ENCODE measurements at regions not wholly inside any gene's neighbourhood (a gene's known extent, or its start where the extent isn't known, plus 50 kb on each side); places are given as distances from the start of the nearest gene placed in this dataset.

DNA sequence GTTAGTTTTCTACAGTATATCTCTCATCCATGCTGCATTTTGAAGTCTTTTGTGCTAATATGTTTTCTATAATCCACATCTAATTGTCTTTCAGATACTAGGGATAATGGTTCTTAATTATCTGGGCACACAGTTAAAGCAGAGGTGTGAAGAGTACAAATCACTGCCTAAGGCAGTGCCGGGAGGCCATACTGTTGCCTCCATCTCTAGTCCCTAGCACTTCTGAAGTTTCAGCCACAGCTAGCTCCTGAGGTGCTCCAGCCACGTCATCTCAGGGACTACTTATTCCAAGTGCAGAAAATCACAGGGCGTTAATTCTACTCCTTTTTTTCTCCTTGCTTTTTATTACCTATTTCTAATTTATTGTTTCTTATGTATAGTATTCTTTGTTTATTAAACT, 760.0 kb upstream of the FAM174A start:
- Histone ChIP-seq H3K9ac (ENCODE audit: extremely low read depth, low read length, poor library complexity, severe bottlenecking) (no peak overlapping the region), H3K36me3 (ENCODE audit: control insufficient read depth, insufficient read depth, low read length) (no peaks in the 10 kb centered on the region), H3K27ac (ENCODE audit: low read depth, low read length) (no peak overlapping the region), H3K4me3 (ENCODE audit: low read length) (no peak overlapping the region), H3K9me3 (ENCODE audit: control insufficient read depth, low read length) (peaks cover 1% of the 10 kb centered on the region), H3K27me3 (ENCODE audit: control insufficient read depth, insufficient read depth, low read length, poor library complexity, severe bottlenecking) (no peaks in the 10 kb centered on the region), H3K4me1 (ENCODE audit: control insufficient read depth, insufficient read depth, low read length) (peaks cover 5% of the 10 kb centered on the region)
- 58 to 100% methylated on average over 1 to 2 of the region's 3 CpGs for WGBS, 2 experiments (ENCODE audit: insufficient coverage in 1 of 2, insufficient read length in 1 of 2)
- Mint-ChIP-seq H3K36me3 (ENCODE audit: low read depth) (no peaks in the 10 kb centered on the region), H3K4me1 (peaks cover 30% of the 10 kb centered on the region), H3K27me3 (ENCODE audit: insufficient read depth) (no peaks in the 10 kb centered on the region), H3K4me3 (no peak overlapping the region), H3K9me3 (no peaks in the 10 kb centered on the region), H3K27ac (no peak overlapping the region)
- DNase-seq = peak; percentile 65
- TF ChIP-seq, protein P1, sequence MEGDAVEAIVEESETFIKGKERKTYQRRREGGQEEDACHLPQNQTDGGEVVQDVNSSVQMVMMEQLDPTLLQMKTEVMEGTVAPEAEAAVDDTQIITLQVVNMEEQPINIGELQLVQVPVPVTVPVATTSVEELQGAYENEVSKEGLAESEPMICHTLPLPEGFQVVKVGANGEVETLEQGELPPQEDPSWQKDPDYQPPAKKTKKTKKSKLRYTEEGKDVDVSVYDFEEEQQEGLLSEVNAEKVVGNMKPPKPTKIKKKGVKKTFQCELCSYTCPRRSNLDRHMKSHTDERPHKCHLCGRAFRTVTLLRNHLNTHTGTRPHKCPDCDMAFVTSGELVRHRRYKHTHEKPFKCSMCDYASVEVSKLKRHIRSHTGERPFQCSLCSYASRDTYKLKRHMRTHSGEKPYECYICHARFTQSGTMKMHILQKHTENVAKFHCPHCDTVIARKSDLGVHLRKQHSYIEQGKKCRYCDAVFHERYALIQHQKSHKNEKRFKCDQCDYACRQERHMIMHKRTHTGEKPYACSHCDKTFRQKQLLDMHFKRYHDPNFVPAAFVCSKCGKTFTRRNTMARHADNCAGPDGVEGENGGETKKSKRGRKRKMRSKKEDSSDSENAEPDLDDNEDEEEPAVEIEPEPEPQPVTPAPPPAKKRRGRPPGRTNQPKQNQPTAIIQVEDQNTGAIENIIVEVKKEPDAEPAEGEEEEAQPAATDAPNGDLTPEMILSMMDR (conservative IDR thresholded peaks at IDR 0.05) = no peak

DNA sequence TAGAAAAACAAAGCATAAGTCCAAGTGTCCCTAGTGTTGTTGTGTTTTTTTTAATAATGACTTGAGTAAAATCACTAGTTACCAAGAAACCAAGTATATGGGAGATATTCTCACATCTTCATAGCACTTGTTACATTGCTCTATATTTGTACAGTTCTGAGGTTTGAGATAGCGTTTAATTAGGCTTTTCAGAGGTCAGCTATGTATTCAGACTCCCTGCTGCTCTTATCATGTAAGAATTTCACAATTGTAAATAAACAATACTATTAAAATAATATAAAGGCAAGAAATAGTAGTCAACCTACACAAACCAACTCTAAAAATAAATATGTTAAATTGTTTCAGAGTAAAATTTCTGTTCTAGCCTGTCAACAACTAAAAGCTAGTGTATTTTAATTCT, 761.9 kb upstream of the FAM174A start:
- H3K4me1 ChIP-seq (ENCODE audit: control insufficient read depth, insufficient read depth, low read length) = peaks cover 5% of the 10 kb centered on the region
- H3K36me3 ChIP-seq (ENCODE audit: control insufficient read depth, insufficient read depth, low read length) = no peaks in the 10 kb centered on the region
- H3K4me3 ChIP-seq (ENCODE audit: low read length) = no peak overlapping the region
- Mint-ChIP-seq H3K4me3 (no peak overlapping the region), H3K36me3 (ENCODE audit: low read depth) (no peaks in the 10 kb centered on the region), H3K27ac (no peak overlapping the region), H3K4me1 (peaks cover 30% of the 10 kb centered on the region), H3K27me3 (ENCODE audit: insufficient read depth) (no peaks in the 10 kb centered on the region), H3K9me3 (no peaks in the 10 kb centered on the region)
- H3K9me3 ChIP-seq (ENCODE audit: control insufficient read depth, low read length) = no peaks in the 10 kb centered on the region
- WGBS, 2 experiments (ENCODE audit: insufficient coverage in 1 of 2, insufficient read length in 1 of 2) = 82% methylated on average over 1 of the region's 1 CpG; no CpG with 5 or more reads in 1 of the 2 experiments
- H3K27me3 ChIP-seq (ENCODE audit: control insufficient read depth, insufficient read depth, low read length, poor library complexity, severe bottlenecking) = no peaks in the 10 kb centered on the region
- DNase-seq = no peak
- H3K9ac ChIP-seq (ENCODE audit: extremely low read depth, low read length, poor library complexity, severe bottlenecking) = no peak overlapping the region
- H3K27ac ChIP-seq (ENCODE audit: low read depth, low read length) = no peak overlapping the region
- TF ChIP-seq, protein P1 (conservative IDR thresholded peaks at IDR 0.05) = no peak

DNA sequence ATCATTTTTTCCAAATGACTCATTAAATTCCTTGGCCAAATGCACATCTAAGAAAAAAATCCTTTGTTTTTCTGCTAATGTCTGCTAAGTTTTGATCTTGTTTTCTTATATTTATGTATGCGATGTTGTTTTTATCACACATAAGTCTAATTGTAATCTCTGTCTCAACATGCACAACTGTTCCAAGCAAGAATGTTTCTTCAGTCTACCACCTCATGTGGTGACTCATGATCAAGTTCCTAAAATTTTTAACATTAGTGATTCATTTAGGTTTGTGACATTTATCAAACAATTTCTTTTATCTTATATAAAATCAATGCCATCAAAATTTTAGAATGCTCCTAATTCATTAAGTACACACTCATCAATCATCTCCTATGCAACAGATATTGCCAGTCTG, 763.9 kb upstream of the FAM174A start:
- Mint-ChIP-seq H3K4me1 (peaks cover 30% of the 10 kb centered on the region), H3K9me3 (no peaks in the 10 kb centered on the region), H3K4me3 (no peak overlapping the region), H3K36me3 (ENCODE audit: low read depth) (no peaks in the 10 kb centered on the region), H3K27ac (no peak overlapping the region), H3K27me3 (ENCODE audit: insufficient read depth) (no peaks in the 10 kb centered on the region)
- Histone ChIP-seq H3K36me3 (ENCODE audit: control insufficient read depth, insufficient read depth, low read length) (no peaks in the 10 kb centered on the region), H3K27ac (ENCODE audit: low read depth, low read length) (no peak overlapping the region), H3K9me3 (ENCODE audit: control insufficient read depth, low read length) (no peaks in the 10 kb centered on the region), H3K4me3 (ENCODE audit: low read length) (no peak overlapping the region), H3K4me1 (ENCODE audit: control insufficient read depth, insufficient read depth, low read length) (peaks cover 5% of the 10 kb centered on the region), H3K27me3 (ENCODE audit: control insufficient read depth, insufficient read depth, low read length, poor library complexity, severe bottlenecking) (no peaks in the 10 kb centered on the region), H3K9ac (ENCODE audit: extremely low read depth, low read length, poor library complexity, severe bottlenecking) (no peak overlapping the region)
- TF ChIP-seq, protein P1 (conservative IDR thresholded peaks at IDR 0.05) = no peak
- DNase-seq = no peak
- 100% methylated on average over 1 of the region's 1 CpG; no CpG with 5 or more reads in 1 of the 2 experiments for WGBS, 2 experiments (ENCODE audit: insufficient coverage in 1 of 2, insufficient read length in 1 of 2)

Data from endodermal cell (in vitro differentiated cells).